Keratinocyte (primary cell): ENCODE measurements at regions not wholly inside any gene's neighbourhood (a gene's known extent, or its start where the extent isn't known, plus 50 kb on each side); places are given as distances from the start of the nearest gene placed in this dataset.

Experiments
- CTCF ChIP-seq, 3 experiments: IDR thresholded peaks in 1 of 3; conservative IDR thresholded peaks in 1 of 3; optimal IDR thresholded peaks in 1 of 3; 2 replicates in 2 of 3; 3 replicates in 1 of 3; pipeline versions ENCODE3 to v1.5.1; 2011; ENCODE audit warnings: low read length in 3 of 3, mild to moderate bottlenecking in 3 of 3, moderate library complexity in 2 of 3, control low read depth in 1 of 3, inconsistent platforms in 1 of 3; ENCODE audit not compliant: insufficient read depth in 2 of 3; ENCODE audit errors: extremely low read depth in 1 of 3
- EZH2 ChIP-seq: IDR thresholded peaks from one replicate; pipeline ENCODE4 v1.6.1; 2012; ENCODE audit warnings: inconsistent platforms, mild to moderate bottlenecking, low read length, moderate library complexity

- TF ChIP-seq CTCF (optimal IDR thresholded peaks at IDR 0.05 in 1 of 3, IDR thresholded peaks at IDR 0.05 in 1 of 3, conservative IDR thresholded peaks at IDR 0.05 in 1 of 3; ENCODE audit: extremely low read depth in 1 of 3, insufficient read depth in 2 of 3, low read length in 3 of 3) (no peak), EZH2 (no peak)
Observed at GRCh38 chr9:2439957-2440356, 181.6 kb upstream of the VLDLR start.
